NCI-H526 treated with DMSO at 0.1 percent for 48 hours (cell line): ENCODE measurements at regions not wholly inside any gene's neighbourhood (a gene's known extent, or its start where the extent isn't known, plus 50 kb on each side); places are given as distances from the start of the nearest gene placed in this dataset.

ENCODE experiments used
- DNase-seq: peaks from one replicate; lab custom pipeline; 2025; lab: John Stamatoyannopoulos, UW

GRCh38 chr6:51411496-51412125 lies 592.9 kb downstream of the TFAP2B start:
- DNase-seq: peak; percentile 79

- no peak for DNase-seq
These were observed 595.7 kb downstream of the TFAP2B start for GRCh38 chr6:51414361-51414760.

- DNase-seq: no peak
These were observed 596.8 kb downstream of the TFAP2B start for GRCh38 chr6:51415501-51415900.

GRCh38 chr6:51429017-51429712 lies 610.5 kb downstream of the TFAP2B start:
- DNase-seq: no peak

- DNase-seq: no peak
These were observed 611.9 kb downstream of the TFAP2B start for GRCh38 chr6:51430589-51430988.

- DNase-seq: no peak
These were observed 613.8 kb downstream of the TFAP2B start for GRCh38 chr6:51432481-51432880.

GRCh38 chr6:51450248-51450957 lies 631.7 kb downstream of the TFAP2B start:
- no peak for DNase-seq

- no peak for DNase-seq
These were observed 632.3 kb downstream of the TFAP2B start for GRCh38 chr6:51450958-51451357.

GRCh38 chr6:51456282-51456681 lies 631.1 kb downstream of the PKHD1 start:
- no peak for DNase-seq

GRCh38 chr6:51459958-51460357 lies 627.5 kb downstream of the PKHD1 start:
- DNase-seq: no peak

- DNase-seq: no peak
These were observed 624.5 kb downstream of the PKHD1 start for GRCh38 chr6:51462896-51463295.

- DNase-seq: no peak
These were observed 624.1 kb downstream of the PKHD1 start for GRCh38 chr6:51463321-51463720.

GRCh38 chr6:51464956-51465355 lies 622.5 kb downstream of the PKHD1 start:
- no peak for DNase-seq

GRCh38 chr6:51466427-51466826 lies 621.0 kb downstream of the PKHD1 start:
- DNase-seq: no peak

- no peak for DNase-seq
These were observed 620.0 kb downstream of the PKHD1 start for GRCh38 chr6:51467231-51467952.

- DNase-seq: no peak
These were observed 618.7 kb downstream of the PKHD1 start for GRCh38 chr6:51468704-51469103.

GRCh38 chr6:51472745-51473487 lies 614.5 kb downstream of the PKHD1 start:
- no peak for DNase-seq

- peak; percentile 66 for DNase-seq
These were observed 613.1 kb downstream of the PKHD1 start for GRCh38 chr6:51474022-51474975.

GRCh38 chr6:51477711-51478311 lies 609.6 kb downstream of the PKHD1 start:
- DNase-seq: no peak

- no peak for DNase-seq
These were observed 608.1 kb downstream of the PKHD1 start for GRCh38 chr6:51479296-51479695.
